Colonic mucosa (tissue), 4 donors: ENCODE measurements at regions not wholly inside any gene's neighbourhood (a gene's known extent, or its start where the extent isn't known, plus 50 kb on each side); places are given as distances from the start of the nearest gene placed in this dataset.

ENCODE experiments used
- DNase-seq: peaks from one replicate; pipeline ENCODE4 v3.0.0-alpha.2; 2020
- H3K27ac ChIP-seq: fragments of 200-600 bp; one replicate; pipeline ENCODE4 v1.8.0; 2021
- H3K27me3 ChIP-seq: fragments of 200-600 bp; one replicate; pipeline ENCODE4 v1.8.0; 2021
- H3K36me3 ChIP-seq: fragments of 200-600 bp; one replicate; pipeline ENCODE4 v1.8.0; 2021
- H3K4me1 ChIP-seq: fragments of 200-600 bp; one replicate; pipeline ENCODE4 v1.8.0; 2021; ENCODE audit warnings: mild to moderate bottlenecking
- H3K4me3 ChIP-seq: fragments of 200-600 bp; one replicate; pipeline ENCODE4 v1.8.0; 2021
- H3K9ac ChIP-seq, 2 donors: one replicate each; pipeline ENCODE4 v1.7.0; 2013; ENCODE audit warnings: control low read depth in 2 of 2, low read depth in 2 of 2, low read length in 2 of 2
- H3K9me3 ChIP-seq: fragments of 200-600 bp; one replicate; pipeline ENCODE4 v1.8.0; 2021
- intact Hi-C: fragments of 100-400 bp; cut with DNase I; formaldehyde crosslinking; loops from one replicate; pipeline ENCODE4 v1.14.1; 2022
- TF ChIP-seq, protein P1 (sequence below): fragments of 200-600 bp; IDR thresholded peaks from one replicate; pipeline ENCODE4 v1.8.0; 2022; ENCODE audit warnings: antibody characterized with exemption, mild to moderate bottlenecking
- donor health status: healthy.
- donor health status: DM: no; HTN: no; CAD: no.
- donor health status: DM: no; HTN: no; CAD: no.

DNA sequence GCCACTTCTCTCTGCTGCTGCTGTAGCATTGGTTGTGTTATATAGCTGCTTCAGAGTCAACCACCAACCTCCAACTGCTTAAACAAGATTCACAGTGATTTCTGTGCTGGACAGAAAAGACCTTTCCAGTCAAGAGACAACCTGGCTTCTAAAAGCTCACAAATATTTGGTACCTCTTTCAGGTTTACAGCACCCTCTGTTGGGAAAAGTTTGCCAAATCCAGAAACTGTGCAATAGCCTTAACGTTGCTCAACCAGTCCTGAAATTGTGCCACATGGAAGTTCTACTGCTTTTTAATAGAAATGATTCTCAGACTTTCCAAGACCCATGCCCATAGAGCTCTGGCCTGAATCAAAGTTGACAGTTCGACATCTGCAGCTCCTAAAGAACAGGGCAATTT, 842.1 kb upstream of the HTR2C start:
- TF ChIP-seq, protein P1, sequence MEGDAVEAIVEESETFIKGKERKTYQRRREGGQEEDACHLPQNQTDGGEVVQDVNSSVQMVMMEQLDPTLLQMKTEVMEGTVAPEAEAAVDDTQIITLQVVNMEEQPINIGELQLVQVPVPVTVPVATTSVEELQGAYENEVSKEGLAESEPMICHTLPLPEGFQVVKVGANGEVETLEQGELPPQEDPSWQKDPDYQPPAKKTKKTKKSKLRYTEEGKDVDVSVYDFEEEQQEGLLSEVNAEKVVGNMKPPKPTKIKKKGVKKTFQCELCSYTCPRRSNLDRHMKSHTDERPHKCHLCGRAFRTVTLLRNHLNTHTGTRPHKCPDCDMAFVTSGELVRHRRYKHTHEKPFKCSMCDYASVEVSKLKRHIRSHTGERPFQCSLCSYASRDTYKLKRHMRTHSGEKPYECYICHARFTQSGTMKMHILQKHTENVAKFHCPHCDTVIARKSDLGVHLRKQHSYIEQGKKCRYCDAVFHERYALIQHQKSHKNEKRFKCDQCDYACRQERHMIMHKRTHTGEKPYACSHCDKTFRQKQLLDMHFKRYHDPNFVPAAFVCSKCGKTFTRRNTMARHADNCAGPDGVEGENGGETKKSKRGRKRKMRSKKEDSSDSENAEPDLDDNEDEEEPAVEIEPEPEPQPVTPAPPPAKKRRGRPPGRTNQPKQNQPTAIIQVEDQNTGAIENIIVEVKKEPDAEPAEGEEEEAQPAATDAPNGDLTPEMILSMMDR, result no peak
- H3K27me3 ChIP-seq, result no peaks in the 10 kb centered on the region
- no peak overlapping the region for H3K9ac ChIP-seq
- DNase-seq, result no peak
- H3K4me1 ChIP-seq, result no peaks in the 10 kb centered on the region
- no peaks in the 10 kb centered on the region for H3K36me3 ChIP-seq
- H3K9me3 ChIP-seq, result no peaks in the 10 kb centered on the region
- H3K27ac ChIP-seq, result no peak overlapping the region
- intact Hi-C loops, result no loop called here
- H3K4me3 ChIP-seq, result no peak overlapping the region

DNA sequence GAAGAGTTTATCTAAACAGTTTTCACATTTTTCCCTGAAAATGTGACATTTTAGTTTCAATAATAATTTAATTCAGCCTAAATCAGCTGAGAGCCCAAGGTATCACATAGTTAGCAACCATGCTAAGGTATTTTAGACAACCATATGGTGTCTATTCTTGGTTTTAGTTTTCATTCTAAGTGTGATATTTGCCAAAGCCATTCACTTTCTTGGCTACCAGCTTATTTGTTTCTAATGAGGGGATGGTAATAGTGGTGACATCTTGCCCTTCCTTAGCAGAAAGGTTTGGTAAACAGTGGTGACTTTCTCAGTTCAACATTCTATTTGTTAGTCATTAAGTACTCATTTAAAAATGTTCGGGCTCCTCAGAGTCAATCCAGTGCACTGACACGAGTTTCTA, 854.9 kb upstream of the HTR2C start:
- no peaks in the 10 kb centered on the region for H3K27me3 ChIP-seq

DNA sequence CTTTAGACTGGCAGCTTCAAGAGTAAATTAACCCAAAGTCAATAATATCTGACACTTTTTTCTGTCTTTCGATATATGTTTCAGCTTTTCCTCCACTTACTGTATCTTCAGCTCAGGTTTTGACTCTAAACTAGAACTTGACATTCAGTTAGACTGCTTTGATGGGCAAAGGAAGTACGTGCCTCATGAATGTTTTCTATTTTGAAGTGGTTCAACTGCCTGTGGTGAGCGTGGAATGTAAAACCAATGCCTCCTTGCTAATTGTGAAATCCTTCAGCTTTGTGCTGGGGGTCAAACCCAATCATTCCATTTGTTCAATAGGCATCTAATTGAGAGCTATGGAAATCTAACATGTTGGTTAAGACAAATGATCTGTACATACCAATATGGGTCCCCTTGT, 857.0 kb upstream of the HTR2C start:
- Histone ChIP-seq H3K27ac (no peak overlapping the region), H3K27me3 (no peaks in the 10 kb centered on the region), H3K36me3 (no peaks in the 10 kb centered on the region), H3K4me1 (no peaks in the 10 kb centered on the region), H3K4me3 (no peak overlapping the region), H3K9me3 (no peaks in the 10 kb centered on the region), H3K9ac (no peak overlapping the region)
- intact Hi-C loops, result no loop called here
- TF ChIP-seq, protein P1, result no peak
- no peak for DNase-seq

More for the DNA sequence above, 854.9 kb upstream of the HTR2C start:
- Histone ChIP-seq H3K9me3 (no peaks in the 10 kb centered on the region), H3K36me3 (no peaks in the 10 kb centered on the region), H3K9ac (no peak overlapping the region), H3K4me1 (no peaks in the 10 kb centered on the region), H3K27ac (no peak overlapping the region), H3K4me3 (no peak overlapping the region)
- intact Hi-C loops, result no loop called here
- TF ChIP-seq, protein P1, result no peak
- DNase-seq, result no peak

DNA sequence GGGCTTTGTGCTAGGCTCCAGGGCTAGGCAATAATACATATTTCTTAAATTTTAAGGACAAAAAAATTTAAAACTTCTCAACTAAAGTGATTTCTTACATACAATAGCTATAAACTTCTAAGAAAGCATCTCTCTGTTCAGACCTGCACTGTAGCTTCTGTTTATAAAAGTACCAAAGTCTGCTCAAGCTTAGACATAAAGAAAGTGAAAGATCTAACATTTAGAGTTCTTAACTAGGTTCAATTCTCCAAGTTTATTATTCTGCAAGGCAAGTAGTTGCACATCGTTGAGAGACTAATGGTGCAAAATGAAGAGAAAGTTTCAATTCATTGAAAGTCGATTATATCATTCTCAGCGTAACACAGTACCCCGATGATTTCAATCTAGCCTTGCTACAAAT, 857.4 kb upstream of the HTR2C start:
- DNase-seq, result no peak
- Histone ChIP-seq H3K9ac (no peak overlapping the region), H3K36me3 (no peaks in the 10 kb centered on the region), H3K4me3 (no peak overlapping the region), H3K9me3 (no peaks in the 10 kb centered on the region), H3K4me1 (no peaks in the 10 kb centered on the region), H3K27me3 (no peaks in the 10 kb centered on the region), H3K27ac (no peak overlapping the region)
- intact Hi-C loops, result no loop called here
- TF ChIP-seq, protein P1, result no peak

DNA sequence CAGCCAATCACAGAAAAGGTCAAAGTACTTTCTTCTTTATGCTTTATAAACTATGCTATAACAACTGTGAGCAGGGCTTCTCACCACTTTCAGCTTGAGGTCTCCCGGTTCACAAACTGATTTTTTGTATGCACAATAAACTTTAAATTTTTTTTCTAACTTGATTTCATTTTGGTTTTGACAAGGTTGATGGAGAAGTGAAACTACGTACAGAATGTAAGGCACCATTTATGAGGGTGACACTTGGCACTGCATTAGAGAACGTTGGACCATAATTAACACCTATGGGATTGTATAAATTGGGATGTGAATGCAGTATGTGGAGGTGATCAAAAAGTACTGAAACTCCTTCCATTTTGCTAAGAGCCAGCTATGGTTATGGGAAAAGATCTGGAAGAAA, 857.9 kb upstream of the HTR2C start:
- H3K4me1 ChIP-seq, result no peaks in the 10 kb centered on the region
- intact Hi-C loops, result no loop called here
- TF ChIP-seq, protein P1, result no peak
- H3K36me3 ChIP-seq, result no peaks in the 10 kb centered on the region
- H3K27ac ChIP-seq, result no peak overlapping the region
- H3K9me3 ChIP-seq, result no peaks in the 10 kb centered on the region
- no peak overlapping the region for H3K9ac ChIP-seq
- H3K27me3 ChIP-seq, result no peaks in the 10 kb centered on the region
- DNase-seq, result no peak
- H3K4me3 ChIP-seq, result no peak overlapping the region

DNA sequence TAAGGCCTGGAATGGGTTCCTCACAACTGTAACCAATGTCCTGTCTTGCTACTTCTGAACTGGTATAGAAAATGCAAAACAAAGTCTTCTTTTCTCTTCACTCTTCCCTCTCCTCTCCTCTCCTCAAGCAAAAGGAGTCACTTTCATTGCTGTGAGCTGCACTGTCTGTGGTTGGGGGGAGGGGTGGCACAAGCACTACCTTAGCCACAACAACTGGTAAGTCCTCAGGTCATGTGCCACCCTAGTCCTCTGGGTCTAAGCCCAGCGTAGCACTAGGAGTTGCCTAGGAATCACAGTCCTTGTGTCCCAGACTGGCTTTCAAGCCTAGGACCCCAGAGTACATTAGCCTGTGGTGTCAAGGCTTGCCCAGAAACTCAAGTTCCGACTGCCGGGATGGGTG, 859.3 kb upstream of the AMOT start:
- TF ChIP-seq, protein P1, result no peak
- no peaks in the 10 kb centered on the region for H3K9me3 ChIP-seq
- no peak overlapping the region for H3K9ac ChIP-seq
- no peak overlapping the region for H3K27ac ChIP-seq
- H3K4me1 ChIP-seq, result no peaks in the 10 kb centered on the region
- no peak for DNase-seq
- H3K36me3 ChIP-seq, result no peaks in the 10 kb centered on the region
- no peak overlapping the region for H3K4me3 ChIP-seq
- no peaks in the 10 kb centered on the region for H3K27me3 ChIP-seq
- intact Hi-C loops, result no loop called here
